Endothelial cell of hepatic sinusoid (primary cell): ENCODE measurements at regions not wholly inside any gene's neighbourhood (a gene's known extent, or its start where the extent isn't known, plus 50 kb on each side); places are given as distances from the start of the nearest gene placed in this dataset.

Experiments used
- in situ Hi-C: cut with HindIII; loops from 2 replicates; pipeline ENCODE4 v1.10.0; 2017; ENCODE audit warnings: low sequenced_read_pairs

GRCh38 chr21:38651570-38651969, 153.3 kb upstream of the ERG start:
- in situ Hi-C loops, result no loop called here

GRCh38 chr21:38652396-38652795, 153.3 kb upstream of the ETS2 start:
- in situ Hi-C loops, result no loop called here

GRCh38 chr21:38654580-38654979, 151.1 kb upstream of the ETS2 start:
- in situ Hi-C loops, result no loop called here

- in situ Hi-C loops, result no loop called here
Measured at GRCh38 chr21:38658511-38658910, 147.2 kb upstream of the ETS2 start.

- in situ Hi-C loops, result no loop called here
Measured at GRCh38 chr21:38659936-38660332, 145.8 kb upstream of the ETS2 start.

- in situ Hi-C loops, result no loop called here
Measured at GRCh38 chr21:38660333-38661196, 145.2 kb upstream of the ETS2 start.

GRCh38 chr21:38661197-38661871, 144.4 kb upstream of the ETS2 start:
- in situ Hi-C loops, result no loop called here

- in situ Hi-C loops, result no loop called here
Measured at GRCh38 chr21:38661889-38662568, 143.7 kb upstream of the ETS2 start.

- in situ Hi-C loops, result no loop called here
Measured at GRCh38 chr21:38663282-38663681, 142.4 kb upstream of the ETS2 start.

GRCh38 chr21:38664315-38664714, 141.4 kb upstream of the ETS2 start:
- in situ Hi-C loops, result no loop called here

- in situ Hi-C loops, result loop anchor here (5.0 kb wide), 3 partner anchors 37 to 107 kb away; no protein-coding TSS in a partner anchor
Measured at GRCh38 chr21:38664841-38665240, 140.9 kb upstream of the ETS2 start.

- in situ Hi-C loops, result loop anchor here (5.0 kb wide), 3 partner anchors 35 to 105 kb away; no protein-coding TSS in a partner anchor
Measured at GRCh38 chr21:38667291-38667870, 138.3 kb upstream of the ETS2 start.

GRCh38 chr21:38668067-38668466, 137.7 kb upstream of the ETS2 start:
- in situ Hi-C loops, result loop anchor here (5.0 kb wide), 3 partner anchors 34 to 104 kb away; no protein-coding TSS in a partner anchor

GRCh38 chr21:38668541-38668940, 137.2 kb upstream of the ETS2 start:
- in situ Hi-C loops, result loop anchor here (5.0 kb wide), 3 partner anchors 34 to 104 kb away; no protein-coding TSS in a partner anchor

GRCh38 chr21:38669186-38669585, 136.5 kb upstream of the ETS2 start:
- in situ Hi-C loops, result loop anchor here (5.0 kb wide), 3 partner anchors 33 to 103 kb away; no protein-coding TSS in a partner anchor

GRCh38 chr21:38670861-38671260, 134.9 kb upstream of the ETS2 start:
- in situ Hi-C loops, result no loop called here

- in situ Hi-C loops, result no loop called here
Measured at GRCh38 chr21:38671773-38672172, 134.0 kb upstream of the ETS2 start.

GRCh38 chr21:38675182-38675824, 130.4 kb upstream of the ETS2 start:
- in situ Hi-C loops, result no loop called here

GRCh38 chr21:38678827-38679226, 126.9 kb upstream of the ETS2 start:
- in situ Hi-C loops, result no loop called here

GRCh38 chr21:38679534-38679933, 126.2 kb upstream of the ETS2 start:
- in situ Hi-C loops, result no loop called here
